GM21515 (cell line): ENCODE measurements at regions not wholly inside any gene's neighbourhood (a gene's known extent, or its start where the extent isn't known, plus 50 kb on each side); places are given as distances from the start of the nearest gene placed in this dataset.

Source experiments
- ATAC-seq: cut with Tn5 transposase; IDR thresholded peaks from one replicate; pipeline ENCODE4 v1.9.1; 2021; ENCODE audit not compliant: unreplicated experiment

- no peak for ATAC-seq
These were observed 314.7 kb downstream of the PDGFC start for GRCh38 chr4:156656896-156657295.

GRCh38 chr4:156654410-156654809, 317.2 kb downstream of the PDGFC start:
- no peak for ATAC-seq

- no peak for ATAC-seq
These were observed 327.8 kb downstream of the PDGFC start for GRCh38 chr4:156643826-156644225.

GRCh38 chr4:156642161-156642560, 329.4 kb downstream of the PDGFC start:
- no peak for ATAC-seq

- no peak for ATAC-seq
These were observed 332.5 kb downstream of the PDGFC start for GRCh38 chr4:156638925-156639605.

- no peak for ATAC-seq
These were observed 333.3 kb downstream of the PDGFC start for GRCh38 chr4:156638334-156638733.

GRCh38 chr4:156636381-156636780, 335.2 kb downstream of the PDGFC start:
- ATAC-seq = no peak

- no peak for ATAC-seq
These were observed 336.5 kb downstream of the PDGFC start for GRCh38 chr4:156635051-156635450.

GRCh38 chr4:156634612-156635011, 337.0 kb downstream of the PDGFC start:
- no peak for ATAC-seq

- ATAC-seq = no peak
These were observed 337.8 kb downstream of the PDGFC start for GRCh38 chr4:156633847-156634246.

GRCh38 chr4:156628858-156629257, 342.7 kb downstream of the PDGFC start:
- ATAC-seq = no peak

- no peak for ATAC-seq
These were observed 348.2 kb downstream of the PDGFC start for GRCh38 chr4:156623376-156623775.

- no peak for ATAC-seq
These were observed 350.8 kb downstream of the PDGFC start for GRCh38 chr4:156620786-156621185.

- no peak for ATAC-seq
These were observed 352.3 kb downstream of the PDGFC start for GRCh38 chr4:156619154-156619934.

- ATAC-seq = no peak
These were observed 356.5 kb downstream of the PDGFC start for GRCh38 chr4:156615066-156615531.

- ATAC-seq = no peak
These were observed 357.1 kb downstream of the PDGFC start for GRCh38 chr4:156614536-156614935.

- no peak for ATAC-seq
These were observed 362.2 kb downstream of the PDGFC start for GRCh38 chr4:156609421-156609820.

- no peak for ATAC-seq
These were observed 362.9 kb downstream of the PDGFC start for GRCh38 chr4:156608651-156609050.

- ATAC-seq = no peak
These were observed 364.1 kb downstream of the PDGFC start for GRCh38 chr4:156607478-156607857.

GRCh38 chr4:156606554-156607477, 364.8 kb downstream of the PDGFC start:
- no peak for ATAC-seq

GRCh38 chr4:156598138-156598681, 373.4 kb downstream of the PDGFC start:
- ATAC-seq = no peak
